NB4 (cell line): ENCODE measurements at regions not wholly inside any gene's neighbourhood (a gene's known extent, or its start where the extent isn't known, plus 50 kb on each side); places are given as distances from the start of the nearest gene placed in this dataset.

Experiments
- CTCF ChIP-seq: IDR thresholded peaks from one replicate; pipeline ENCODE4 v1.5.1; 2012; ENCODE audit warnings: low read depth, low read length
- MAX ChIP-seq: IDR thresholded peaks from 2 replicates; pipeline ENCODE4 v1.6.1; 2011; ENCODE audit warnings: low read depth, low read length

GRCh38 chr15:50821476-50821875 is 56.0 kb upstream of the SPPL2A start:
- TF ChIP-seq MAX (no peak), CTCF (no peak)
